Frontal cortex (tissue), 1 donor: ENCODE measurements at regions not wholly inside any gene's neighbourhood (a gene's known extent, or its start where the extent isn't known, plus 50 kb on each side); places are given as distances from the start of the nearest gene placed in this dataset. TPM values are rescaled to one million over a fixed set of nuclear protein-coding genes. Genes with fewer than 3 reads are reported as not detected.

Experiments
- small RNA-seq: library from RNA; depleted of rRNA; stranded (forward); fragments of <200 nt; gene quantifications from one replicate; pipeline ENCODE3, GENCODE V24; 2014

Small RNAs in the stretch of these regions (small RNA-seq; reads per million reads assigned to genes)
- gene RNU1-7P: not detected
